ENCODE measurements at regions not wholly inside any gene's neighbourhood (a gene's known extent, or its start where the extent isn't known, plus 50 kb on each side); places are given as distances from the start of the nearest gene placed in this dataset.

DNA sequence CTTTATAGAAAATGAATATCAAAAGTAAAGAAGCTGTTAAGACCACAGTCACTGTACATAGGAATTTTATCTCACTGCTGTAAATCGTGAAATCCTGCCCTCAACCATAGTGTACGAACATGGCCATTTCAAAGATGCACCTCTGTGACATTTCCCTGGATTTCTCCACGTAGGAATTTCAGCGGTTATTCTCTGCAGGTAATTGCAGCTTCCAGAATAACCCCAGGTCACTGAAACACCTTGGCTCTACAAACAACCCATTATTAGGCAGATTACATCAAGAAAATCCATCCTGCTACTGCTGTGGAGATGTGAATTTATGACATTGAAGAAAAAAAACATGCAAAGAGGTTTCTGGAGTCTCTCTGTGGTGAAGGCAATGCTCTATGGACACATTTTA, 196.2 kb upstream of the USP25 start (continued):
- TF ChIP-seq, protein P1, sequence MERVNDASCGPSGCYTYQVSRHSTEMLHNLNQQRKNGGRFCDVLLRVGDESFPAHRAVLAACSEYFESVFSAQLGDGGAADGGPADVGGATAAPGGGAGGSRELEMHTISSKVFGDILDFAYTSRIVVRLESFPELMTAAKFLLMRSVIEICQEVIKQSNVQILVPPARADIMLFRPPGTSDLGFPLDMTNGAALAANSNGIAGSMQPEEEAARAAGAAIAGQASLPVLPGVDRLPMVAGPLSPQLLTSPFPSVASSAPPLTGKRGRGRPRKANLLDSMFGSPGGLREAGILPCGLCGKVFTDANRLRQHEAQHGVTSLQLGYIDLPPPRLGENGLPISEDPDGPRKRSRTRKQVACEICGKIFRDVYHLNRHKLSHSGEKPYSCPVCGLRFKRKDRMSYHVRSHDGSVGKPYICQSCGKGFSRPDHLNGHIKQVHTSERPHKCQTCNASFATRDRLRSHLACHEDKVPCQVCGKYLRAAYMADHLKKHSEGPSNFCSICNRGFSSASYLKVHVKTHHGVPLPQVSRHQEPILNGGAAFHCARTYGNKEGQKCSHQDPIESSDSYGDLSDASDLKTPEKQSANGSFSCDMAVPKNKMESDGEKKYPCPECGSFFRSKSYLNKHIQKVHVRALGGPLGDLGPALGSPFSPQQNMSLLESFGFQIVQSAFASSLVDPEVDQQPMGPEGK (CRISPR knock-in tag; IDR thresholded peaks at IDR 0.05; ENCODE audit: borderline replicate concordance), result no peak

DNA sequence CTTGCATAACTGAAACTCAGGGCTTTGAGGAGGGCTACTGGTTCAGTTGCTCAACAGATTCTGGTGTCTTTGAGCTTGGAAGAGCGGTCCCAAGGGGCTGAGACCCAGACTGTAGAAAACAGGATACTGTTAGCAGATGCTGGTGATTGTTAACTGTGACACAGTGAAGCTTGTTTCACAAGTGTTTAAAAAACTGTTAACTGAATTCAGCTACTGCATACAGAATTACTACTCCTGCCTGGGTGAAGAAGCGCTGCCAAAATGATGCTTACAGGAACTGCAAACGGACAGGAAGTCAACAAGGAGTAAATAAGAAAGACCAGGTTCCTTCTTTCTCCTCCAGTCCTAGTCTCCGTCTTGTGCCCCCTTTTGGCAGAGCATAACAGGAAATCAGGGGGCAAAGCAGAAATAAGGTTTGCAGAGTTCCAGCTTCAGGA, 195.3 kb upstream of the USP25 start:
- TF ChIP-seq POU6F1 (CRISPR knock-in tag; IDR thresholded peaks at IDR 0.05; ENCODE audit: borderline replicate concordance, low read depth), result no peak
- no peak for TF ChIP-seq ZFP30 (CRISPR knock-in tag; IDR thresholded peaks at IDR 0.05)
- TF ChIP-seq CREB5 (CRISPR knock-in tag; IDR thresholded peaks at IDR 0.05; ENCODE audit: low read depth), result no peak
- no peak for TF ChIP-seq ARNTL (CRISPR knock-in tag; IDR thresholded peaks at IDR 0.05; ENCODE audit: borderline replicate concordance, low read depth)
- TF ChIP-seq CSDC2 (CRISPR knock-in tag; IDR thresholded peaks at IDR 0.05), result no peak
- TF ChIP-seq ZC3H10 (CRISPR knock-in tag; IDR thresholded peaks at IDR 0.05), result no peak
- TF ChIP-seq, protein P1 (CRISPR knock-in tag; IDR thresholded peaks at IDR 0.05; ENCODE audit: borderline replicate concordance), result no peak
- TF ChIP-seq RARB (CRISPR knock-in tag; IDR thresholded peaks at IDR 0.05), result no peak
- no peak for TF ChIP-seq BACH2 (CRISPR knock-in tag; IDR thresholded peaks at IDR 0.05; ENCODE audit: borderline replicate concordance)
- TF ChIP-seq ISL1 (CRISPR knock-in tag; IDR thresholded peaks at IDR 0.05), result no peak
- TF ChIP-seq ESRRG (CRISPR knock-in tag; IDR thresholded peaks at IDR 0.05), result no peak
- ATAC-seq, result no peak

- TF ChIP-seq ISL1 (CRISPR knock-in tag; IDR thresholded peaks at IDR 0.05) (no peak), ZFP30 (CRISPR knock-in tag; IDR thresholded peaks at IDR 0.05) (no peak), ARNTL (CRISPR knock-in tag; IDR thresholded peaks at IDR 0.05; ENCODE audit: borderline replicate concordance, low read depth) (no peak), ZC3H10 (CRISPR knock-in tag; IDR thresholded peaks at IDR 0.05) (no peak), PPARA (CRISPR knock-in tag; IDR thresholded peaks at IDR 0.05; ENCODE audit: borderline replicate concordance) (no peak), SNAI2 (CRISPR knock-in tag; IDR thresholded peaks at IDR 0.05) (no peak)
- TF ChIP-seq, protein P2, sequence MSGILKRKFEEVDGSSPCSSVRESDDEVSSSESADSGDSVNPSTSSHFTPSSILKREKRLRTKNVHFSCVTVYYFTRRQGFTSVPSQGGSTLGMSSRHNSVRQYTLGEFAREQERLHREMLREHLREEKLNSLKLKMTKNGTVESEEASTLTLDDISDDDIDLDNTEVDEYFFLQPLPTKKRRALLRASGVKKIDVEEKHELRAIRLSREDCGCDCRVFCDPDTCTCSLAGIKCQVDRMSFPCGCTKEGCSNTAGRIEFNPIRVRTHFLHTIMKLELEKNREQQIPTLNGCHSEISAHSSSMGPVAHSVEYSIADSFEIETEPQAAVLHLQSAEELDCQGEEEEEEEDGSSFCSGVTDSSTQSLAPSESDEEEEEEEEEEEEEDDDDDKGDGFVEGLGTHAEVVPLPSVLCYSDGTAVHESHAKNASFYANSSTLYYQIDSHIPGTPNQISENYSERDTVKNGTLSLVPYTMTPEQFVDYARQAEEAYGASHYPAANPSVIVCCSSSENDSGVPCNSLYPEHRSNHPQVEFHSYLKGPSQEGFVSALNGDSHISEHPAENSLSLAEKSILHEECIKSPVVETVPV (CRISPR knock-in tag; IDR thresholded peaks at IDR 0.05), result no peak
- ATAC-seq, result no peak
These were observed 190.4 kb upstream of the USP25 start for GRCh38 chr21:15539376-15539775.

DNA sequence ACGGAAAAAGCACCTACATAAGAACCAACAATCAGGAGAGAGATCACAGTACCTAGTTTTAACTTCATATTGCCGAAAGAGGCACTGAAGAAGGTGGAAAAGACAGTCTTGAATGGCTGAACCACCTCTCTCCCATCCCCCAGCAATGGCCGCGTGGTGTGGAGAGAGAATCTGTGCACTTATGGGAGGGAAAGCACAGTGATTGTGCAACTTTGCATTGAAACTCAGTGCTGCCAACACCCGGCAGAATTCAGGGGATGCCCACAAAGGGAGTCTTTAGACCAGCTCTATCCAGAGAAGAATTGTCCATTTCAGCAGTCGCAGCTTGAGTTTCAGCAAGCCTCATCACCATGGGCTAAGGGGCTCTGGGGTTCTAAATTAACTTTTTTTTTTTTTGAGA, 186.3 kb upstream of the USP25 start:
- no peak for TF ChIP-seq CSDC2 (CRISPR knock-in tag; IDR thresholded peaks at IDR 0.05)
- no peak for TF ChIP-seq CREB5 (CRISPR knock-in tag; IDR thresholded peaks at IDR 0.05; ENCODE audit: low read depth)
- TF ChIP-seq, protein P1 (CRISPR knock-in tag; IDR thresholded peaks at IDR 0.05; ENCODE audit: borderline replicate concordance), result no peak
- TF ChIP-seq ZFP30 (CRISPR knock-in tag; IDR thresholded peaks at IDR 0.05), result no peak
- no peak for TF ChIP-seq SNAI2 (CRISPR knock-in tag; IDR thresholded peaks at IDR 0.05)
- TF ChIP-seq ZFP3 (CRISPR knock-in tag; IDR thresholded peaks at IDR 0.05), result no peak
- TF ChIP-seq ZNF8 (CRISPR knock-in tag; IDR thresholded peaks at IDR 0.05), result no peak
- TF ChIP-seq ARNTL (CRISPR knock-in tag; IDR thresholded peaks at IDR 0.05; ENCODE audit: borderline replicate concordance, low read depth), result no peak
- no peak for TF ChIP-seq TOX (CRISPR knock-in tag; IDR thresholded peaks at IDR 0.05; ENCODE audit: borderline replicate concordance)
- TF ChIP-seq ZNF70 (CRISPR knock-in tag; IDR thresholded peaks at IDR 0.05), result no peak
- TF ChIP-seq, protein P2 (CRISPR knock-in tag; IDR thresholded peaks at IDR 0.05), result no peak
- ATAC-seq, result no peak

Measured in SK-N-SH treated with all-trans-retinoic acid at 6 μM for 48 hours (cell line).